H1 (cell line): ENCODE measurements at regions not wholly inside any gene's neighbourhood (a gene's known extent, or its start where the extent isn't known, plus 50 kb on each side); places are given as distances from the start of the nearest gene placed in this dataset.

Source experiments
- CTCF ChIP-seq, 3 experiments: IDR thresholded peaks; 1 replicate in 2 of 3; 2 replicates in 1 of 3; pipeline versions ENCODE4 v1.5.1 to v1.6.1; 2011; ENCODE audit warnings: low read length in 3 of 3, mild to moderate bottlenecking in 3 of 3, inconsistent platforms in 2 of 3, low read depth in 1 of 3, moderate library complexity in 1 of 3; ENCODE audit not compliant: insufficient read depth in 1 of 3; ENCODE audit errors: control extremely low read depth in 1 of 3
- EZH2 ChIP-seq: fragments of 200-600 bp; sonication (generic); IDR thresholded peaks from 2 replicates; pipeline ENCODE4 v1.7.1; 2012; ENCODE audit warnings: low read depth, mild to moderate bottlenecking, moderate library complexity, low read length, inconsistent platforms; ENCODE audit not compliant: severe bottlenecking
- HDAC2 ChIP-seq, 2 experiments: fragments of 300-600 bp in 1 of 2; sonication (generic) in 1 of 2; IDR thresholded peaks; 2 replicates each; pipeline ENCODE4 v1.6.1; 2011 to 2012; ENCODE audit warnings: low read depth in 2 of 2, low read length in 2 of 2, mild to moderate bottlenecking in 2 of 2, moderate library complexity in 2 of 2, borderline replicate concordance in 1 of 2, inconsistent platforms in 1 of 2
- POLR2A ChIP-seq, 2 experiments: IDR thresholded peaks; 1 replicate in 1 of 2; 2 replicates in 1 of 2; pipeline ENCODE4 v1.6.1; 2011; ENCODE audit warnings: low read depth in 2 of 2, low read length in 2 of 2, mild to moderate bottlenecking in 2 of 2; ENCODE audit errors: control extremely low read depth in 1 of 2
- POLR2AphosphoS5 ChIP-seq: IDR thresholded peaks from 2 replicates; pipeline ENCODE4 v1.6.1; 2011; ENCODE audit warnings: low read depth, low read length
- RFX5 ChIP-seq: IDR thresholded peaks from 2 replicates; pipeline ENCODE4 v1.6.1; 2011; ENCODE audit warnings: low read depth, low read length, improper control_type of control experiment, borderline replicate concordance
- YY1 ChIP-seq: IDR thresholded peaks from 2 replicates; pipeline ENCODE4 v1.6.1; 2011; ENCODE audit warnings: low read depth, mild to moderate bottlenecking, low read length
- ZNF274 ChIP-seq: IDR thresholded peaks from 2 replicates; pipeline ENCODE4 v1.7.0; 2012; ENCODE audit warnings: low read length, borderline replicate concordance; ENCODE audit errors: extremely low read depth

- no peak for TF ChIP-seq YY1
- TF ChIP-seq POLR2AphosphoS5 = no peak
- TF ChIP-seq RFX5 = no peak
- TF ChIP-seq HDAC2 (IDR thresholded peaks at IDR 0.05; ENCODE audit: borderline replicate concordance in 1 of 2, low read depth in 2 of 2, low read length in 2 of 2) = no peak
- TF ChIP-seq ZNF274 = no peak
- TF ChIP-seq CTCF (IDR thresholded peaks at IDR 0.05; ENCODE audit: control extremely low read depth in 1 of 3, insufficient read depth in 1 of 3, low read depth in 1 of 3, low read length in 3 of 3) = peak in 1 of 3 experiments; percentile 6; a peak in 1 of 4 replicates
- no peak for TF ChIP-seq POLR2A (IDR thresholded peaks at IDR 0.05; ENCODE audit: control extremely low read depth in 1 of 2, low read depth in 2 of 2, low read length in 2 of 2)
- TF ChIP-seq EZH2 = no peak
Observed at GRCh38 chr5:92378966-92379611, 996.0 kb upstream of the ARRDC3 start.
